HCT116 (cell line): ENCODE measurements at regions not wholly inside any gene's neighbourhood (a gene's known extent, or its start where the extent isn't known, plus 50 kb on each side); places are given as distances from the start of the nearest gene placed in this dataset.

Source experiments
- ATAC-seq: fragments of 200-7000 bp; cut with Tn5 transposase; 2 replicates; pipeline ENCODE4 v1.9.1; 2020; ENCODE audit warnings: mild to moderate bottlenecking, moderate library complexity
- BruUV-seq: library from RNA; stranded (reverse); fragments of 400-500 nt; replicated peaks from 2 replicates; lab custom pipeline; 2021; lab: Mats Ljungman, UMichigan
- CTCF ChIA-PET: fragments of 300-600 bp; sonication (Branson Sonifier 250); formaldehyde crosslinking; loops from one replicate; lab custom pipeline; 2021; ENCODE audit warnings: antibody characterized with exemption; lab: Charles Lee
- POLR2A ChIA-PET: fragments of 300-600, 350-600 bp; sonication (Branson Sonifier 250); formaldehyde crosslinking; loops from one replicate; lab custom pipeline; 2021; ENCODE audit warnings: antibody characterized with exemption; lab: Charles Lee
- RAD21 ChIA-PET, 2 experiments: fragments of 300-600 bp; sonication (Branson Sonifier 250); formaldehyde crosslinking; loops; one replicate each; lab custom pipeline; 2023; ENCODE audit warnings: low total read pairs in 2 of 2; ENCODE audit not compliant: uncharacterized antibody in 2 of 2, unreplicated experiment in 2 of 2, low non-redundant PET in 1 of 2; lab: Charles Lee
- DNase-seq: peaks from one replicate; pipeline ENCODE4 v3.0.0-alpha.2; 2010; ENCODE audit warnings: low read depth, low spot score
- H2AFZ ChIP-seq: fragments of 200-600 bp; shearing (Covaris generic), sonication (generic); 2 replicates; pipeline ENCODE4 v1.6.1; 2017; ENCODE audit warnings: low read depth, mixed run types, mixed read lengths, antibody characterized with exemption, low read length; ENCODE audit not compliant: poor library complexity, severe bottlenecking
- H3K27ac ChIP-seq: 2 replicates; pipeline ENCODE4 v1.5.1; 2012; ENCODE audit warnings: low read depth, low read length
- H3K27me3 ChIP-seq: fragments of 200-600 bp; sonication (generic); 2 replicates; pipeline ENCODE4 v1.6.1; 2016; ENCODE audit warnings: mixed run types, low read length, mixed read lengths; ENCODE audit not compliant: insufficient read depth
- H3K36me3 ChIP-seq, 2 experiments: fragments of 200-500 bp in 1 of 2; fragments of 200-600 bp in 1 of 2; sonication (Bioruptor generic) in 1 of 2; sonication (generic) in 1 of 2; 2 replicates each; pipeline versions ENCODE4 v1.5.1 to v1.6.1; 2014 to 2016; ENCODE audit warnings: low read length in 2 of 2, inconsistent platforms in 1 of 2, mixed read lengths in 1 of 2, mixed run types in 1 of 2; ENCODE audit not compliant: insufficient read depth in 2 of 2, control insufficient read depth in 1 of 2
- H3K4me1 ChIP-seq, 2 experiments: fragments of 200-600 bp in 1 of 2; sonication (generic) in 1 of 2; 2 replicates each; pipeline versions ENCODE4 v1.5.1 to v1.6.1; 2012 to 2017; ENCODE audit warnings: low read length in 2 of 2, inconsistent platforms in 1 of 2, mild to moderate bottlenecking in 1 of 2, mixed read lengths in 1 of 2, mixed run types in 1 of 2, moderate library complexity in 1 of 2; ENCODE audit not compliant: insufficient read depth in 2 of 2, control insufficient read depth in 1 of 2
- H3K4me2 ChIP-seq: fragments of 200-600 bp; sonication (generic); 2 replicates; pipeline ENCODE4 v1.6.1; 2017; ENCODE audit warnings: mixed run types, low read length, mixed read lengths
- H3K4me3 ChIP-seq, 2 experiments: fragments of 200-600 bp in 1 of 2; sonication (generic) in 1 of 2; replicated peaks in 1 of 2; 2 replicates each; pipeline ENCODE4 v1.5.1; 2011 to 2016; ENCODE audit warnings: low read length in 2 of 2, control low read depth in 1 of 2, low read depth in 1 of 2, mild to moderate bottlenecking in 1 of 2, mixed read lengths in 1 of 2, mixed run types in 1 of 2
- H3K79me2 ChIP-seq: fragments of 200-600 bp; sonication (generic); 2 replicates; pipeline ENCODE4 v1.6.1; 2017; ENCODE audit warnings: mild to moderate bottlenecking, mixed run types, low read length, moderate library complexity, mixed read lengths; ENCODE audit not compliant: insufficient read depth
- H3K9ac ChIP-seq: fragments of 200-600 bp; sonication (generic); 2 replicates; pipeline ENCODE4 v1.6.1; 2016; ENCODE audit warnings: low read length, mixed read lengths
- H3K9me2 ChIP-seq: fragments of 200-600 bp; sonication (generic), shearing (Covaris generic); 2 replicates; pipeline ENCODE4 v1.6.1; 2017; ENCODE audit warnings: mixed run types, mild to moderate bottlenecking, moderate library complexity; ENCODE audit not compliant: insufficient read depth
- H3K9me3 ChIP-seq, 2 experiments: fragments of 200-500 bp in 1 of 2; fragments of 200-600 bp in 1 of 2; sonication (Bioruptor generic) in 1 of 2; sonication (generic) in 1 of 2; 2 replicates each; pipeline ENCODE4 v1.6.1; 2014 to 2017; ENCODE audit warnings: low read length in 2 of 2, mixed read lengths in 2 of 2, inconsistent platforms in 1 of 2, low read depth in 1 of 2, mild to moderate bottlenecking in 1 of 2, mixed run types in 1 of 2, moderate library complexity in 1 of 2; ENCODE audit not compliant: control insufficient read depth in 1 of 2, insufficient read depth in 1 of 2
- H4K20me1 ChIP-seq: fragments of 200-600 bp; sonication (generic), shearing (Covaris generic); 2 replicates; pipeline ENCODE4 v1.6.1; 2017; ENCODE audit warnings: mixed run types, mild to moderate bottlenecking, moderate library complexity; ENCODE audit not compliant: insufficient read depth
- CBX3 ChIP-seq: IDR thresholded peaks from 2 replicates; pipeline ENCODE4 v1.6.1; 2012; ENCODE audit warnings: low read depth
- CEBPB ChIP-seq: IDR thresholded peaks from 2 replicates; pipeline ENCODE4 v1.6.1; 2012; ENCODE audit warnings: low read depth
- CTCF ChIP-seq, 3 experiments: fragments of 200-600 bp in 1 of 3; sonication (generic) in 1 of 3; IDR thresholded peaks in 2 of 3; conservative IDR thresholded peaks in 1 of 3; 2 replicates each; pipeline ENCODE4 v1.5.1; 2012 to 2017; ENCODE audit warnings: low read depth in 2 of 3, low read length in 2 of 3, antibody characterized with exemption in 1 of 3, borderline replicate concordance in 1 of 3, control low read depth in 1 of 3, mild to moderate bottlenecking in 1 of 3, mixed read lengths in 1 of 3, mixed run types in 1 of 3, moderate library complexity in 1 of 3; ENCODE audit not compliant: insufficient read depth in 1 of 3
- ELF1 ChIP-seq: IDR thresholded peaks from 2 replicates; pipeline ENCODE4 v1.6.1; 2012; ENCODE audit warnings: low read depth, borderline replicate concordance
- EZH2 ChIP-seq: fragments of 200-600 bp; sonication (generic); IDR thresholded peaks from 2 replicates; pipeline ENCODE4 v1.6.1; 2017; ENCODE audit warnings: antibody characterized with exemption, mixed run types
- JUND ChIP-seq: IDR thresholded peaks from 2 replicates; pipeline ENCODE4 v1.6.1; 2012
- POLR2A ChIP-seq: IDR thresholded peaks from 2 replicates; pipeline ENCODE4 v1.7.0; 2011; ENCODE audit warnings: borderline replicate concordance; ENCODE audit not compliant: insufficient read depth, insufficient read length; ENCODE audit errors: extremely low read depth
- POLR2AphosphoS5 ChIP-seq: IDR thresholded peaks from 2 replicates; pipeline ENCODE4 v1.6.1; 2011; ENCODE audit warnings: mild to moderate bottlenecking, low read depth, low read length, moderate library complexity
- RAD21 ChIP-seq: IDR thresholded peaks from 2 replicates; pipeline ENCODE4 v1.6.1; 2012; ENCODE audit warnings: low read depth, mild to moderate bottlenecking
- SP1 ChIP-seq: IDR thresholded peaks from 2 replicates; pipeline ENCODE4 v1.6.1; 2012; ENCODE audit warnings: low read depth
- SRF ChIP-seq: IDR thresholded peaks from 2 replicates; pipeline ENCODE4 v1.6.1; 2012; ENCODE audit warnings: low read depth
- TCF7L2 ChIP-seq: IDR thresholded peaks from 2 replicates; pipeline ENCODE4 v1.7.0; 2011; ENCODE audit warnings: borderline replicate concordance, inconsistent platforms; ENCODE audit not compliant: insufficient read depth, insufficient read length; ENCODE audit errors: extremely low read depth
- YY1 ChIP-seq: IDR thresholded peaks from 2 replicates; pipeline ENCODE4 v1.6.1; 2011; ENCODE audit warnings: low read length, low read depth, moderate library complexity, mild to moderate bottlenecking; ENCODE audit not compliant: insufficient replicate concordance; ENCODE audit errors: extremely low read depth
- ZBTB33 ChIP-seq: IDR thresholded peaks from 2 replicates; pipeline ENCODE4 v1.6.1; 2011; ENCODE audit warnings: mild to moderate bottlenecking, low read length, moderate library complexity; ENCODE audit not compliant: insufficient replicate concordance; ENCODE audit errors: extremely low read depth
- ZFX ChIP-seq: fragments of 450-650 bp; IDR thresholded peaks from 2 replicates; pipeline ENCODE4 v1.6.1; 2017
- ZNF274 ChIP-seq: fragments of 200-500 bp; sonication (Bioruptor generic); IDR thresholded peaks from 2 replicates; pipeline ENCODE4 v1.6.1; 2014; ENCODE audit warnings: mild to moderate bottlenecking, low read depth, low read length, inconsistent platforms
- intact Hi-C: fragments of 100-400 bp; cut with micrococcal nuclease; formaldehyde crosslinking; loops from 2 replicates; pipeline ENCODE4 v1.10.0; 2022
- TF ChIP-seq, protein P1 (sequence below): IDR thresholded peaks from 2 replicates; pipeline ENCODE4 v1.6.1; 2012

GRCh38 chr2:114031605-114032505, 142.0 kb downstream of the ACTR3 start:
- Histone ChIP-seq H4K20me1 (no peaks in the 10 kb centered on the region), H3K79me2 (no peaks in the 10 kb centered on the region), H3K4me1 (no peaks in the 10 kb centered on the region), H3K36me3 (no peaks in the 10 kb centered on the region), H2AFZ (no peak overlapping the region), H3K27me3 (peaks cover 4% of the 10 kb centered on the region; the same call in 1 of the 2 replicates), H3K4me2 (no peak overlapping the region), H3K27ac (no peak overlapping the region), H3K4me3 (no peak overlapping the region), H3K9ac (no peak overlapping the region), H3K9me2 (no peaks in the 10 kb centered on the region), H3K9me3 (no peaks in the 10 kb centered on the region)
- DNase-seq (no peak), ATAC-seq (no peak)
- CTCF ChIA-PET = no interaction called here
- intact Hi-C loops = no loop called here
- POLR2A ChIA-PET = no interaction called here
- no TSS peak for BruUV-seq
- TF ChIP-seq ZNF274 (no peak), RAD21 (no peak), ZBTB33 (no peak), POLR2AphosphoS5 (no peak), ZFX (no peak), YY1 (no peak), JUND (no peak), CEBPB (no peak), SP1 (no peak), SRF (no peak), POLR2A (no peak), CTCF (IDR thresholded peaks at IDR 0.05 in 2 of 3, conservative IDR thresholded peaks at IDR 0.05 in 1 of 3; ENCODE audit: borderline replicate concordance in 1 of 3, insufficient read depth in 1 of 3, low read depth in 2 of 3, low read length in 2 of 3) (no peak), CBX3 (no peak), ELF1 (no peak), EZH2 (no peak), TCF7L2 (no peak)
- TF ChIP-seq, protein P1, sequence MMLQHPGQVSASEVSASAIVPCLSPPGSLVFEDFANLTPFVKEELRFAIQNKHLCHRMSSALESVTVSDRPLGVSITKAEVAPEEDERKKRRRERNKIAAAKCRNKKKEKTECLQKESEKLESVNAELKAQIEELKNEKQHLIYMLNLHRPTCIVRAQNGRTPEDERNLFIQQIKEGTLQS = no peak
- RAD21 ChIA-PET = no interaction called here
